ENCODE measurements at regions not wholly inside any gene's neighbourhood (a gene's known extent, or its start where the extent isn't known, plus 50 kb on each side); places are given as distances from the start of the nearest gene placed in this dataset.

GRCh38 chr6:112466373-112467151 is 119.4 kb downstream of the RFPL4B start:
- H2AFZ ChIP-seq, result no peak overlapping the region
- H3K9ac ChIP-seq, result no peak overlapping the region
- no peaks in the 10 kb centered on the region for H3K9me3 ChIP-seq (ENCODE audit: control insufficient read depth, low read length)
- no peaks in the 10 kb centered on the region for H3K27me3 ChIP-seq (ENCODE audit: control insufficient read depth, insufficient read depth, low read length)
- no peaks in the 10 kb centered on the region for H3K36me3 ChIP-seq (ENCODE audit: control insufficient read depth, insufficient read depth, low read length)
- H3K27ac ChIP-seq, result no peak overlapping the region
- H3K4me2 ChIP-seq (ENCODE audit: low read length), result no peak overlapping the region
- H3K4me3 ChIP-seq (ENCODE audit: low read depth, low read length), result no peak overlapping the region
- no peak for TF ChIP-seq CTCF (IDR thresholded peaks at IDR 0.05)
- H3K79me2 ChIP-seq, result no peaks in the 10 kb centered on the region
- no peaks in the 10 kb centered on the region for H3K4me1 ChIP-seq

GRCh38 chr6:112468359-112468758 is 121.2 kb downstream of the RFPL4B start:
- H3K4me1 ChIP-seq, result no peaks in the 10 kb centered on the region
- no peak overlapping the region for H3K4me2 ChIP-seq (ENCODE audit: low read length)
- no peak overlapping the region for H2AFZ ChIP-seq
- TF ChIP-seq CTCF (IDR thresholded peaks at IDR 0.05), result no peak
- H3K9ac ChIP-seq, result no peak overlapping the region
- H3K79me2 ChIP-seq, result no peaks in the 10 kb centered on the region
- H3K27ac ChIP-seq, result no peak overlapping the region
- H3K9me3 ChIP-seq (ENCODE audit: control insufficient read depth, low read length), result no peaks in the 10 kb centered on the region
- H3K27me3 ChIP-seq (ENCODE audit: control insufficient read depth, insufficient read depth, low read length), result no peaks in the 10 kb centered on the region
- H3K36me3 ChIP-seq (ENCODE audit: control insufficient read depth, insufficient read depth, low read length), result no peaks in the 10 kb centered on the region
- H3K4me3 ChIP-seq (ENCODE audit: low read depth, low read length), result no peak overlapping the region

GRCh38 chr6:112469306-112469705 is 122.2 kb downstream of the RFPL4B start:
- Histone ChIP-seq H2AFZ (no peak overlapping the region), H3K27me3 (ENCODE audit: control insufficient read depth, insufficient read depth, low read length) (no peaks in the 10 kb centered on the region), H3K9me3 (ENCODE audit: control insufficient read depth, low read length) (no peaks in the 10 kb centered on the region), H3K9ac (no peak overlapping the region), H3K4me2 (ENCODE audit: low read length) (no peak overlapping the region), H3K79me2 (no peaks in the 10 kb centered on the region), H3K27ac (no peak overlapping the region), H3K4me3 (ENCODE audit: low read depth, low read length) (no peak overlapping the region), H3K36me3 (ENCODE audit: control insufficient read depth, insufficient read depth, low read length) (no peaks in the 10 kb centered on the region), H3K4me1 (no peaks in the 10 kb centered on the region)
- TF ChIP-seq CTCF (IDR thresholded peaks at IDR 0.05), result no peak

- TF ChIP-seq CTCF (IDR thresholded peaks at IDR 0.05), result no peak
- Histone ChIP-seq H3K4me1 (no peaks in the 10 kb centered on the region), H2AFZ (no peak overlapping the region), H3K36me3 (ENCODE audit: control insufficient read depth, insufficient read depth, low read length) (no peaks in the 10 kb centered on the region), H3K4me2 (ENCODE audit: low read length) (no peak overlapping the region), H3K79me2 (no peaks in the 10 kb centered on the region), H3K27ac (no peak overlapping the region), H3K27me3 (ENCODE audit: control insufficient read depth, insufficient read depth, low read length) (no peaks in the 10 kb centered on the region), H3K4me3 (ENCODE audit: low read depth, low read length) (no peak overlapping the region), H3K9ac (no peak overlapping the region), H3K9me3 (ENCODE audit: control insufficient read depth, low read length) (no peaks in the 10 kb centered on the region)
These were observed 123.2 kb downstream of the RFPL4B start for GRCh38 chr6:112470376-112470775.

GRCh38 chr6:112470950-112471349 is 123.8 kb downstream of the RFPL4B start:
- Histone ChIP-seq H3K27ac (no peak overlapping the region), H3K36me3 (ENCODE audit: control insufficient read depth, insufficient read depth, low read length) (no peaks in the 10 kb centered on the region), H3K4me3 (ENCODE audit: low read depth, low read length) (no peak overlapping the region), H3K9ac (no peak overlapping the region), H3K27me3 (ENCODE audit: control insufficient read depth, insufficient read depth, low read length) (no peaks in the 10 kb centered on the region), H3K9me3 (ENCODE audit: control insufficient read depth, low read length) (no peaks in the 10 kb centered on the region), H3K4me2 (ENCODE audit: low read length) (no peak overlapping the region), H3K4me1 (no peaks in the 10 kb centered on the region), H2AFZ (no peak overlapping the region), H3K79me2 (no peaks in the 10 kb centered on the region)
- no peak for TF ChIP-seq CTCF (IDR thresholded peaks at IDR 0.05)
